Skeletal muscle tissue (tissue), 3 donors: ENCODE measurements at regions not wholly inside any gene's neighbourhood (a gene's known extent, or its start where the extent isn't known, plus 50 kb on each side); places are given as distances from the start of the nearest gene placed in this dataset.
A peak's percentile ranks its signal among the peaks of the same experiment; 100 is the strongest.

Source experiments
- H3K27ac ChIP-seq: one replicate; pipeline ENCODE4 v1.7.0; 2013; ENCODE audit warnings: mild to moderate bottlenecking, low read depth, low read length, inconsistent platforms
- H3K27me3 ChIP-seq, 3 donors: one replicate each; pipeline ENCODE4 v1.7.0; 2013; ENCODE audit warnings: low read length in 3 of 3; ENCODE audit not compliant: control insufficient read depth in 3 of 3, insufficient read depth in 3 of 3
- H3K36me3 ChIP-seq, 3 donors: one replicate each; pipeline ENCODE4 v1.7.0; 2013; ENCODE audit warnings: low read length in 3 of 3; ENCODE audit not compliant: control insufficient read depth in 3 of 3, insufficient read depth in 3 of 3
- H3K4me1 ChIP-seq, 3 donors: one replicate each; pipeline ENCODE4 v1.7.0; 2013; ENCODE audit warnings: low read length in 3 of 3, mild to moderate bottlenecking in 3 of 3; ENCODE audit not compliant: control insufficient read depth in 3 of 3, insufficient read depth in 3 of 3
- H3K4me3 ChIP-seq, 3 donors: one replicate each; pipeline ENCODE4 v1.7.0; 2013; ENCODE audit warnings: low read length in 3 of 3
- H3K9ac ChIP-seq, 3 donors: one replicate each; pipeline ENCODE4 v1.7.0; 2013; ENCODE audit warnings: low read length in 3 of 3, mild to moderate bottlenecking in 3 of 3, moderate library complexity in 2 of 3, low read depth in 1 of 3
- H3K9me3 ChIP-seq, 3 donors: one replicate each; pipeline ENCODE4 v1.7.0; 2013; ENCODE audit warnings: low read length in 3 of 3; ENCODE audit not compliant: control insufficient read depth in 3 of 3
- donor health status: Osteomylitis.

GRCh38 chr18:46393230-46393629, 263.8 kb downstream of the LOXHD1 start:
- peaks cover 1 to 31% (median 24%) of the 10 kb centered on the region in 3 donors for H3K4me1 ChIP-seq
- no peak overlapping the region for H3K4me3 ChIP-seq
- no peaks in the 10 kb centered on the region for H3K9me3 ChIP-seq
- H3K9ac ChIP-seq, result no peak overlapping the region
- H3K36me3 ChIP-seq, result no peaks in the 10 kb centered on the region
- H3K27me3 ChIP-seq, result no peaks in the 10 kb centered on the region
- H3K27ac ChIP-seq, result no peak overlapping the region

- H3K9me3 ChIP-seq, result no peaks in the 10 kb centered on the region
- H3K9ac ChIP-seq, result no peak overlapping the region
- peaks cover 0 to 31% (median 19%) of the 10 kb centered on the region in 3 donors for H3K4me1 ChIP-seq
- no peak overlapping the region for H3K27ac ChIP-seq
- no peak overlapping the region for H3K4me3 ChIP-seq
- no peaks in the 10 kb centered on the region for H3K36me3 ChIP-seq
- no peaks in the 10 kb centered on the region for H3K27me3 ChIP-seq
Measured at GRCh38 chr18:46393961-46394360, 263.1 kb downstream of the LOXHD1 start.

GRCh38 chr18:46395795-46396194, 261.2 kb downstream of the LOXHD1 start:
- Histone ChIP-seq H3K27ac (no peak overlapping the region), H3K9me3 (no peaks in the 10 kb centered on the region), H3K27me3 (no peaks in the 10 kb centered on the region), H3K4me3 (no peak overlapping the region), H3K9ac (no peak overlapping the region), H3K36me3 (no peaks in the 10 kb centered on the region), H3K4me1 (peaks cover 0 to 31% (median 19%) of the 10 kb centered on the region in 3 donors)

- H3K27ac ChIP-seq, result no peak overlapping the region
- H3K4me1 ChIP-seq, result peaks cover 0 to 31% (median 19%) of the 10 kb centered on the region in 3 donors
- H3K9me3 ChIP-seq, result no peaks in the 10 kb centered on the region
- no peak overlapping the region for H3K4me3 ChIP-seq
- no peak overlapping the region for H3K9ac ChIP-seq
- H3K27me3 ChIP-seq, result no peaks in the 10 kb centered on the region
- H3K36me3 ChIP-seq, result no peaks in the 10 kb centered on the region
Measured at GRCh38 chr18:46397174-46397573, 259.8 kb downstream of the LOXHD1 start.

- no peaks in the 10 kb centered on the region for H3K36me3 ChIP-seq
- peaks cover 2 to 36% (median 23%) of the 10 kb centered on the region in 3 donors for H3K4me1 ChIP-seq
- H3K9ac ChIP-seq, result no peak overlapping the region
- no peak overlapping the region for H3K27ac ChIP-seq
- no peak overlapping the region for H3K4me3 ChIP-seq
- no peaks in the 10 kb centered on the region for H3K27me3 ChIP-seq
- H3K9me3 ChIP-seq, result no peaks in the 10 kb centered on the region
Measured at GRCh38 chr18:46398005-46398404, 259.0 kb downstream of the LOXHD1 start.

GRCh38 chr18:46398625-46399024, 258.4 kb downstream of the LOXHD1 start:
- Histone ChIP-seq H3K9ac (no peak overlapping the region), H3K9me3 (no peaks in the 10 kb centered on the region), H3K27ac (no peak overlapping the region), H3K4me1 (peaks cover 3 to 36% (median 27%) of the 10 kb centered on the region in 3 donors), H3K27me3 (no peaks in the 10 kb centered on the region), H3K4me3 (no peak overlapping the region), H3K36me3 (no peaks in the 10 kb centered on the region)

- Histone ChIP-seq H3K27me3 (no peaks in the 10 kb centered on the region), H3K27ac (no peak overlapping the region), H3K36me3 (no peaks in the 10 kb centered on the region), H3K9ac (no peak overlapping the region), H3K9me3 (no peaks in the 10 kb centered on the region), H3K4me1 (peaks cover 3 to 36% (median 27%) of the 10 kb centered on the region in 3 donors), H3K4me3 (no peak overlapping the region)
Measured at GRCh38 chr18:46399303-46399702, 257.7 kb downstream of the LOXHD1 start.

- Histone ChIP-seq H3K9me3 (no peaks in the 10 kb centered on the region), H3K27me3 (no peaks in the 10 kb centered on the region), H3K36me3 (no peaks in the 10 kb centered on the region), H3K9ac (peak overlapping the region in 1 of 3 donors; percentile 25), H3K27ac (no peak overlapping the region), H3K4me1 (peaks cover 3 to 39% (median 30%) of the 10 kb centered on the region in 3 donors), H3K4me3 (no peak overlapping the region)
Measured at GRCh38 chr18:46400449-46400848, 256.6 kb downstream of the LOXHD1 start.

- Histone ChIP-seq H3K9me3 (no peaks in the 10 kb centered on the region), H3K36me3 (no peaks in the 10 kb centered on the region), H3K27ac (no peak overlapping the region), H3K4me1 (peaks cover 7 to 37% (median 30%) of the 10 kb centered on the region in 3 donors), H3K27me3 (no peaks in the 10 kb centered on the region), H3K4me3 (no peak overlapping the region), H3K9ac (no peak overlapping the region)
Measured at GRCh38 chr18:46401486-46402070, 255.4 kb downstream of the LOXHD1 start.

- peak overlapping the region in 1 of 3 donors; percentile 41 for H3K9ac ChIP-seq
- peaks cover 14 to 37% (median 33%) of the 10 kb centered on the region in 3 donors for H3K4me1 ChIP-seq
- H3K4me3 ChIP-seq, result no peak overlapping the region
- no peaks in the 10 kb centered on the region for H3K9me3 ChIP-seq
- no peaks in the 10 kb centered on the region for H3K27me3 ChIP-seq
- no peaks in the 10 kb centered on the region for H3K36me3 ChIP-seq
- H3K27ac ChIP-seq, result no peak overlapping the region
Measured at GRCh38 chr18:46402396-46402795, 254.6 kb downstream of the LOXHD1 start.
